A549 (cell line): ENCODE measurements at regions not wholly inside any gene's neighbourhood (a gene's known extent, or its start where the extent isn't known, plus 50 kb on each side); places are given as distances from the start of the nearest gene placed in this dataset.

Experiments
- BHLHE40 ChIP-seq: IDR thresholded peaks from 2 replicates; pipeline ENCODE4 v1.6.1; 2012; ENCODE audit warnings: low read depth, low read length, inconsistent platforms
- CEBPB ChIP-seq, 2 experiments: fragments of >200 bp in 1 of 2; sonication (Bioruptor Twin) in 1 of 2; formaldehyde crosslinking in 1 of 2; IDR thresholded peaks; 2 replicates each; pipeline ENCODE4 v1.6.1; 2012 to 2016
- CTCF ChIP-seq: fragments of >200 bp; sonication (Bioruptor Twin); formaldehyde crosslinking; IDR thresholded peaks from 3 replicates; pipeline ENCODE4 v1.5.1; 2016
- EHF ChIP-seq: fragments of 250-450 bp; sonication (Bioruptor Pico); IDR thresholded peaks from 2 replicates; pipeline ENCODE4 v1.5.0; 2020; ENCODE audit warnings: mild to moderate bottlenecking
- EP300 ChIP-seq, 2 experiments: fragments of >200 bp; sonication (Bioruptor Twin); formaldehyde crosslinking; IDR thresholded peaks; 2 replicates in 1 of 2; 3 replicates in 1 of 2; pipeline ENCODE4 v1.6.1; 2016 to 2017
- FOSB ChIP-seq: fragments of 250-450 bp; sonication (Bioruptor Pico); IDR thresholded peaks from 2 replicates; pipeline ENCODE4 v1.5.0; 2020; ENCODE audit warnings: mild to moderate bottlenecking, moderate library complexity
- PBX3 ChIP-seq: IDR thresholded peaks from 2 replicates; pipeline ENCODE4 v1.6.1; 2012
- PHF8 ChIP-seq: fragments of 200-600 bp; sonication (generic); IDR thresholded peaks from 2 replicates; pipeline ENCODE4 v1.6.1; 2016; ENCODE audit warnings: low read depth, mild to moderate bottlenecking, antibody characterized with exemption, moderate library complexity, borderline replicate concordance
- POLR2A ChIP-seq: IDR thresholded peaks from 2 replicates; pipeline ENCODE4 v1.6.1; 2012; ENCODE audit warnings: mild to moderate bottlenecking, low read length
- POLR2AphosphoS2 ChIP-seq: conservative IDR thresholded peaks from 2 replicates; pipeline ENCODE4 v1.6.1; 2012; ENCODE audit warnings: low read length, improper control_type of control experiment, inconsistent platforms
- RFX5 ChIP-seq: fragments of 450-650 bp; IDR thresholded peaks from 2 replicates; pipeline ENCODE4 v1.7.1; 2014; ENCODE audit warnings: antibody characterized with exemption, mild to moderate bottlenecking, moderate library complexity
- SREBF2 ChIP-seq: fragments of 450-650 bp; IDR thresholded peaks from 2 replicates; pipeline ENCODE4 v1.6.1; 2014; ENCODE audit warnings: mild to moderate bottlenecking, moderate library complexity
- USF2 ChIP-seq: fragments of 450-650 bp; IDR thresholded peaks from 2 replicates; pipeline ENCODE4 v1.6.1; 2014; ENCODE audit warnings: antibody characterized with exemption

- TF ChIP-seq EP300 (IDR thresholded peaks at IDR 0.05) (no peak), BHLHE40 (no peak), CTCF (no peak), POLR2AphosphoS2 (no peak), SREBF2 (no peak), FOSB (CRISPR knock-in tag) (no peak), POLR2A (no peak), PBX3 (no peak), CEBPB (IDR thresholded peaks at IDR 0.05) (no peak), USF2 (no peak), PHF8 (no peak), RFX5 (no peak), EHF (CRISPR knock-in tag) (no peak)
Measured at GRCh38 chr3:181362378-181362777, 349.3 kb upstream of the SOX2 start.
